Activated naive CD4-positive, alpha-beta T cell treated with anti-CD3 and anti-CD28 coated beads for 36 hours (primary cell): ENCODE measurements at regions not wholly inside any gene's neighbourhood (a gene's known extent, or its start where the extent isn't known, plus 50 kb on each side); places are given as distances from the start of the nearest gene placed in this dataset.

Experiments
- CTCF ChIA-PET: fragments of 350-600 bp; sonication (Branson Sonifier 250); formaldehyde crosslinking; loops from one replicate; lab custom pipeline; 2021; ENCODE audit warnings: antibody characterized with exemption; lab: Charles Lee
- DNase-seq: peaks from one replicate; pipeline ENCODE4 v3.0.0-alpha.2; 2020
- H3K27ac Mint-ChIP-seq: one replicate; pipeline ENCODE4 v1.8.0; 2021; ENCODE audit warnings: mild to moderate bottlenecking, mixed read lengths
- H3K27me3 Mint-ChIP-seq: one replicate; pipeline ENCODE4 v1.8.0; 2021; ENCODE audit warnings: low read depth, mixed read lengths
- H3K36me3 Mint-ChIP-seq: one replicate; pipeline ENCODE4 v1.8.0; 2021; ENCODE audit warnings: low read depth, mixed read lengths
- H3K4me1 Mint-ChIP-seq: one replicate; pipeline ENCODE4 v1.8.0; 2021; ENCODE audit warnings: low read depth, mixed read lengths
- H3K4me3 Mint-ChIP-seq: one replicate; pipeline ENCODE4 v1.8.0; 2021; ENCODE audit warnings: mild to moderate bottlenecking, moderate library complexity, mixed read lengths
- H3K9me3 Mint-ChIP-seq: one replicate; pipeline ENCODE4 v1.8.0; 2021; ENCODE audit warnings: mixed read lengths
- intact Hi-C: fragments of 100-400 bp; cut with micrococcal nuclease; formaldehyde crosslinking; loops from one replicate; pipeline ENCODE4 v1.15.1; 2023

DNA sequence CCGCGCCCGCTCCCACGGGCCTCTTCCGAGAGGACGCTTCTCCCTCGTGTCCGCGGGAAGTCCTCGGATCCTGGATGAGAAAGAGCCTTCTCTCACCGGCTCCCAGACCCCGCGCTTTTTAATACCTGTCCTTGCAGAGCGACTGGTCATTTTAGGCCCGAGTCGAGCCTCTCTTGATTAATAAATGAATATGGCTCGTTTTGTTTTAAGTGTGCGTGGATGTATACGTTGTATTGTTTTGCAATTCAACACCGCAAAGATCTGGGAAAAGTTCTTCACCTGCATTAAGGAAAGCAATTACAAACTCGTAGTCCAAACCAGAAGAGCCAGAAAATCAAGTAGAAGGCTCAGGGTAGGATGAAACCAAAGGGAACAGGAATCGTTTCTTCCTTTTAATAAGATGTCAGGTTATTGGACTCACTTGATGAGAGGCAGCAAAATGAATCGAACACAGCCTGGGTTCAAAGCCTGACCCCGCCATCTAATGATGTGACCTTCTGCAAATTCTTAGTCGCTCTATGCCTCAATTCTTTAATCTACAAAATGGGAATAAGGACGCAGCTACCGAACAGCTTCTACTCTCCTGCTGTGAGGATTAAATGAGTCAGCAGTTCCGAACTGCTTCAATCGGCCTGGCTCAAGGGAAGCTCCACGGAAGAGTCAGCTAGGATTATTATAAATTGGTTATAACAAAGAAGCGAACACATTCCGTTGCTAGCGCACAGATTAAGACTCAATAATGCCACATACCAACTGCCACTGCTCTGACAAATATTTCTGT, 277.8 kb upstream of the NEBL start:
- Mint-ChIP-seq H3K27me3 (peaks cover 45% of the 10 kb centered on the region), H3K36me3 (no peaks in the 10 kb centered on the region), H3K4me1 (peaks cover 11% of the 10 kb centered on the region), H3K9me3 (peaks cover 6% of the 10 kb centered on the region), H3K4me3 (peak overlapping the region; percentile 28), H3K27ac (no peak overlapping the region)
- CTCF ChIA-PET: interaction anchor here (0.6 kb wide), 1 partner anchor 13 kb away, joined by 3 read pairs; no protein-coding TSS in a partner anchor
- DNase-seq: no peak
- intact Hi-C loops: loop anchor here (5.0 kb wide), 1 partner anchor 777 kb away; no protein-coding TSS in a partner anchor

DNA sequence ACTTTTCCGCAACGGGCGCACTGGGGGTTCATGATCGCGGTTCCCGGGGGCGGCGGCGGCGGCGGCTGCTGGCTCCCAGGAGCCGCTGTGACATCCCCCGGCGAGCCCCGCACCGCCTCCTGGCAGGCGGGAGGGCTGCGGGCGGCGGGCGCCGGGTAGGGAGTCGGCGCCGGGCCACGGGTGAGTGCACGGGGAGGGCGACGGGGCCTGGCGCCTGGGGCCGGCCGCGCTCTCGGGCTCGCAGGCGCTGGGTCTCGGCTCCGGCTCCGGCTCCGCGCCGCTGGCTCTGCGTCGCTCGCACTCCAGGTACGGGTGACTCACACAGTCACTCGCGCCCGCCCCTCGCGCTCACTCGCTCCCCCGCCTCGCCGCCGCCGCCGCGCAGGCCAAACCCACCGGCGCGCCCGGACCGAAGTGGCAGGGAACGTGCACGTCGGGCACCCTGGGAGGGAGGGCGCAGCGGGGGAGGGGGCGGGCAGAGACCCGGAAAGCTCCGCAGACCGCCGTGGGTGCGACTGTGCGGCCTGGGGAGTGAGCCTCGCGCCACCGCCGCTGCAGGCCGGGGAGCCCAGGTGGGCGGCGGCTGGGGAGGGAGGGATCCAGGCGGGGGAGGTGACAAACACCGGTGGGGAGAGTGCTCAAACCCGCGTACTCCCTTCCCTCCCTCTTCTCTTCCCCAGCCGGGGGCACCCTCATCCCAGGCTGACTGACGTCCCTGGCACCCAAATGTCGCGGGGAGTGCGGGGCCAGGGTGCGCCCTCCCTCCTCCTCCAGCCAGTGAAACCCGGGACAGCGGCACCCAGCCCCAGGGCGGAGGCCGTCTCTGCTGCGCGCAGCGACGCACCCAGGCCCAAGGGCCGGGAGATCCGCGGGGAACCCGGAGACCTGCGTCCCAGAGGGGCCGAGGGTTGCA, 276.9 kb upstream of the NEBL start:
- no peak overlapping the region for H3K27ac Mint-ChIP-seq
- H3K9me3 Mint-ChIP-seq: no peaks in the 10 kb centered on the region
- H3K4me1 Mint-ChIP-seq: peaks cover 11% of the 10 kb centered on the region
- H3K27me3 Mint-ChIP-seq: peaks cover 45% of the 10 kb centered on the region
- DNase-seq: peak; percentile 32
- intact Hi-C loops: loop anchor here (5.0 kb wide), 1 partner anchor 778 kb away; no protein-coding TSS in a partner anchor
- peak overlapping the region; percentile 55 for H3K4me3 Mint-ChIP-seq
- CTCF ChIA-PET: interaction anchor here (0.6 kb wide), 1 partner anchor 12 kb away, joined by 4 read pairs; no protein-coding TSS in a partner anchor
- H3K36me3 Mint-ChIP-seq: no peaks in the 10 kb centered on the region

DNA sequence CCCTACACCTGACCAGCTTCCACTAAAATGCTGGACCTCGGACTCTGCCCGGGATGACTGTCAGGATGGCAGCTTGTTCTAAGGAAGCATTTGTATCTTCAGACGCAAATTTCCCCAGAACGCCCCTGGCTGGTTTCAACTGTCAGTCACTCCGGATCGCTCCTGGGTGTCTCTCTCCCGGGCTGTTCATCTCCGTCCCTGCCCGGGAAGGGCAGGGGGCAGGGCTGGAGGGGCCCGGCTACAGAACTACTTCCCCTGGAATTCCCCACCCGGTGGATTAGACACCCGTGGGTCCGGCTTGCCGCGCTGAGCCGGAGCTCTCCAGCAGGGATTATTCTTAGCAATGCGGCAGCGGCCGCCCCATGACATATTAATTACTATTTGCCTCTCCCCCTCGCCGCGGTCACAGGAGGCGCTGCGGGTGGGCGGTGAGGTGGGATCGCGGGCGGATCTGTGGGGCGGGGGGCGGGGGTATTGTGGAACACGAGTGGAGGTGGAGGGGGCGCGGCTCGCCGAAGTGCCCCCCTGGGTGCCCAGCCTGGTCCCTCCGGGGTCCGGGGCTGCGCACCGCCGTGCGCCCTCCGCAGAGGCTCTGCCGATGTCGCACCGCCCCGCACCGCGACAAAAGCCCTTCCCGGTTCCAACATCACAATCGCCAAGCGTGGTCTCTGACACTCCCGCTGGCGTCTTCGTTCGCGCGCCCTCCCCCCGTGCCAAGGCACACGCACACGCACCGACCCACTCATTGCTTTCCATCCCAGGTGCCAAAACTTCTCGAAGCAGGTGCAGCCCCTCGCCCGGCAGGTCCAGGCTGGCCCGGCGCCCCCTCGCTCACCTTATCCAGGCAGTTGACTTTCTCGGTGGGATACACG, 276.1 kb upstream of the NEBL start:
- H3K4me1 Mint-ChIP-seq: peaks cover 11% of the 10 kb centered on the region
- intact Hi-C loops: loop anchor here (5.0 kb wide), 1 partner anchor 779 kb away; no protein-coding TSS in a partner anchor
- no peak overlapping the region for H3K27ac Mint-ChIP-seq
- CTCF ChIA-PET: interaction anchor here (0.6 kb wide), 2 partner anchors 13 to 165 kb away, joined by 4 to 9 read pairs; no protein-coding TSS in a partner anchor
- DNase-seq: no peak
- H3K4me3 Mint-ChIP-seq: peak overlapping the region; percentile 55
- peaks cover 45% of the 10 kb centered on the region for H3K27me3 Mint-ChIP-seq
- H3K36me3 Mint-ChIP-seq: no peaks in the 10 kb centered on the region
- H3K9me3 Mint-ChIP-seq: no peaks in the 10 kb centered on the region

- Mint-ChIP-seq H3K9me3 (no peaks in the 10 kb centered on the region), H3K4me1 (peaks cover 11% of the 10 kb centered on the region), H3K36me3 (no peaks in the 10 kb centered on the region), H3K27me3 (peaks cover 40% of the 10 kb centered on the region), H3K4me3 (no peak overlapping the region), H3K27ac (no peak overlapping the region)
- CTCF ChIA-PET: interaction anchor here (0.6 kb wide), 1 partner anchor 165 kb away, joined by 9 read pairs; no protein-coding TSS in a partner anchor
- DNase-seq: no peak
- intact Hi-C loops: loop anchor here (5.0 kb wide), 1 partner anchor 780 kb away; no protein-coding TSS in a partner anchor
These were observed 275.4 kb upstream of the NEBL start for GRCh38 chr10:21172542-21172929.

- Mint-ChIP-seq H3K9me3 (no peaks in the 10 kb centered on the region), H3K27ac (no peak overlapping the region), H3K36me3 (no peaks in the 10 kb centered on the region), H3K4me1 (peaks cover 11% of the 10 kb centered on the region), H3K4me3 (no peak overlapping the region), H3K27me3 (peaks cover 39% of the 10 kb centered on the region)
- no peak for DNase-seq
- CTCF ChIA-PET: no interaction called here
- intact Hi-C loops: loop anchor here (5.0 kb wide), 1 partner anchor 780 kb away; no protein-coding TSS in a partner anchor
These were observed 274.9 kb upstream of the NEBL start for GRCh38 chr10:21171936-21172541.

- Mint-ChIP-seq H3K27ac (no peak overlapping the region), H3K9me3 (no peaks in the 10 kb centered on the region), H3K36me3 (no peaks in the 10 kb centered on the region), H3K4me1 (peaks cover 11% of the 10 kb centered on the region), H3K27me3 (peaks cover 37% of the 10 kb centered on the region), H3K4me3 (no peak overlapping the region)
- no peak for DNase-seq
- intact Hi-C loops: loop anchor here (5.0 kb wide), 1 partner anchor 781 kb away; no protein-coding TSS in a partner anchor
- CTCF ChIA-PET: no interaction called here
These were observed 274.3 kb upstream of the NEBL start for GRCh38 chr10:21171197-21171935.

- no peak for DNase-seq
- Mint-ChIP-seq H3K27ac (no peak overlapping the region), H3K4me1 (peaks cover 11% of the 10 kb centered on the region), H3K4me3 (no peak overlapping the region), H3K9me3 (no peaks in the 10 kb centered on the region), H3K36me3 (no peaks in the 10 kb centered on the region), H3K27me3 (peaks cover 30% of the 10 kb centered on the region)
- intact Hi-C loops: loop anchor here (5.0 kb wide), 1 partner anchor 782 kb away; no protein-coding TSS in a partner anchor
- CTCF ChIA-PET: no interaction called here
These were observed 273.1 kb upstream of the NEBL start for GRCh38 chr10:21170216-21170615.

DNA sequence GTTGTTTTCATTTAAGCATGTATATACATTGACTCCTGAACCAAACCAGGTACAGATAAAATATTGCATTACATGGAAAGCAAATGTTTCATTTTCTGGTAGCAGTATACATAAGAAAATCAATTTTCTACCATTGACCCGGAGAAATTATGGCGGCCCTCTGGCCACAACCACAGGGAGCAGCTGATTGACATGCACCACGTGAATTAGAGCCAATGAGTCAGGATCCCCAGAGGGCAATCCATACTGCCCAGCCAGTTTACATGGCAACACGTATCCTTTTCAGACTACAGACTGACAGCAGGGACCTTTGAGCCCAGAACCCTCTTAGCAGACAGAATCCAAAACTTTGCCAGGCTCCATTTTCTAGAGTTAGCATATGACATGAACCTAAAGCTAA, 272.2 kb upstream of the NEBL start:
- intact Hi-C loops: no loop called here
- Mint-ChIP-seq H3K4me1 (peaks cover 8% of the 10 kb centered on the region), H3K9me3 (no peaks in the 10 kb centered on the region), H3K4me3 (no peak overlapping the region), H3K27ac (no peak overlapping the region), H3K36me3 (no peaks in the 10 kb centered on the region), H3K27me3 (peaks cover 23% of the 10 kb centered on the region)
- CTCF ChIA-PET: no interaction called here
- no peak for DNase-seq

DNA sequence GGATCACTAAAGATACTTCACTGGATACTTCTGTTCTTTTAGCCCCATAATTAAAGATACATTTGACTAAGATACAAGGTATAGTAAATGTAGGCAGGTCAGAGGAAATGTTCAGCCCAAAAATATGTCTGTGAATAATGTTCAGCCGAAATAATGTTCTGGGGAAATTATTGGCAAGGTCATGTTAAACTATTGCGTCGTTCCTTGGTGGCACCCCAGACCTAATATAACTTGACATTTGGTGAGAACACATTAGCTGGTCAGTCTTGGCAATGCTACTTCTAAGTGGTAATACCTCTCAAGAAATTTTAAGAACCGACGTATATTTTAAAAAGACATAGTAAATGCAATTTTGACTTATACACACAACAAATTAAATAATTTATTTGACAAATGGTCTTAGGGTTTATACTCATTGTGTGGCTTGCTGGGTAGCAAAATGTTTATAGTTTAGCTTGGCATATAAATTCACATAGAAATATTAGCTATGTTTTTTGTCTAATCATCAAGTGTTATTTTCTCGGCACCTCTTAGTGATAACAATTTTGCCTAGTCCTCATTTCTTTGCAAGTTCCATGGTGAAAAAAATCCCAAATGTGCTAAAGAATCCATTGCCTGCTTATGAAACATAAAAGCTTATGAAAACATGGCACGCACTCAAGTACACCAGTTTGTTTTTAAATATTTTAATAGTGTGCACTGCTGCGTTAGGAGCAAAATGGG, 270.3 kb upstream of the NEBL start:
- no peak for DNase-seq
- Mint-ChIP-seq H3K27me3 (peaks cover 13% of the 10 kb centered on the region), H3K9me3 (peaks cover under 1% of the 10 kb centered on the region), H3K27ac (no peak overlapping the region), H3K4me1 (peaks cover 2% of the 10 kb centered on the region), H3K4me3 (no peak overlapping the region), H3K36me3 (no peaks in the 10 kb centered on the region)
- intact Hi-C loops: no loop called here
- CTCF ChIA-PET: no interaction called here

- Mint-ChIP-seq H3K9me3 (peaks cover 1% of the 10 kb centered on the region), H3K4me3 (no peak overlapping the region), H3K4me1 (no peaks in the 10 kb centered on the region), H3K36me3 (no peaks in the 10 kb centered on the region), H3K27ac (no peak overlapping the region), H3K27me3 (peaks cover 7% of the 10 kb centered on the region)
- intact Hi-C loops: no loop called here
- CTCF ChIA-PET: interaction anchor here (0.6 kb wide), 1 partner anchor 522 kb away, joined by 3 read pairs; no protein-coding TSS in a partner anchor
- DNase-seq: no peak
These were observed 269.6 kb upstream of the NEBL start for GRCh38 chr10:21166557-21167287.
